ENCODE measurements at regions not wholly inside any gene's neighbourhood (a gene's known extent, or its start where the extent isn't known, plus 50 kb on each side); places are given as distances from the start of the nearest gene placed in this dataset.

GRCh38 chr13:76414320-76414719, 471.9 kb downstream of the KCTD12 start:
- no peak for DNase-seq

- no peak for DNase-seq
These were observed 480.0 kb downstream of the KCTD12 start for GRCh38 chr13:76406243-76406642.

GRCh38 chr13:76398425-76398824, 487.8 kb downstream of the KCTD12 start:
- no peak for DNase-seq

GRCh38 chr13:76397413-76397812, 488.8 kb downstream of the KCTD12 start:
- DNase-seq, result no peak

- DNase-seq, result no peak
These were observed 496.9 kb downstream of the KCTD12 start for GRCh38 chr13:76389321-76389720.

- no peak for DNase-seq
These were observed 498.6 kb downstream of the KCTD12 start for GRCh38 chr13:76387566-76387965.

- no peak for DNase-seq
These were observed 499.9 kb downstream of the KCTD12 start for GRCh38 chr13:76386321-76386720.

GRCh38 chr13:76385586-76385985, 500.6 kb downstream of the KCTD12 start:
- no peak for DNase-seq

GRCh38 chr13:76383676-76384461, 502.3 kb downstream of the KCTD12 start:
- no peak for DNase-seq

GRCh38 chr13:76380446-76381065, 505.6 kb downstream of the KCTD12 start:
- DNase-seq, result no peak

- DNase-seq, result no peak
These were observed 506.7 kb downstream of the KCTD12 start for GRCh38 chr13:76379341-76380105.

GRCh38 chr13:76378767-76379166, 507.4 kb downstream of the KCTD12 start:
- DNase-seq, result no peak

GRCh38 chr13:76363682-76364289, 522.4 kb downstream of the KCTD12 start:
- DNase-seq, result no peak

GRCh38 chr13:76361868-76362267, 524.3 kb downstream of the KCTD12 start:
- no peak for DNase-seq

GRCh38 chr13:76351541-76352229, 534.5 kb downstream of the KCTD12 start:
- DNase-seq, result no peak

GRCh38 chr13:76350399-76350798, 535.8 kb downstream of the KCTD12 start:
- DNase-seq, result no peak

GRCh38 chr13:76349700-76350099, 536.5 kb downstream of the KCTD12 start:
- no peak for DNase-seq

GRCh38 chr13:76339649-76340048, 546.6 kb downstream of the KCTD12 start:
- DNase-seq, result no peak

GRCh38 chr13:76338003-76338402, 548.2 kb downstream of the KCTD12 start:
- no peak for DNase-seq

GRCh38 chr13:76336889-76337844, 549.0 kb downstream of the KCTD12 start:
- no peak for DNase-seq

- no peak for DNase-seq
These were observed 550.7 kb downstream of the KCTD12 start for GRCh38 chr13:76335463-76335862.
